ENCODE measurements at regions not wholly inside any gene's neighbourhood (a gene's known extent, or its start where the extent isn't known, plus 50 kb on each side); places are given as distances from the start of the nearest gene placed in this dataset.
"Not testable (repeated sequence)": the region's sequence is repeated elsewhere in the genome, so short reads cannot be mapped to it uniquely, and the experiment has no call there.

DNA sequence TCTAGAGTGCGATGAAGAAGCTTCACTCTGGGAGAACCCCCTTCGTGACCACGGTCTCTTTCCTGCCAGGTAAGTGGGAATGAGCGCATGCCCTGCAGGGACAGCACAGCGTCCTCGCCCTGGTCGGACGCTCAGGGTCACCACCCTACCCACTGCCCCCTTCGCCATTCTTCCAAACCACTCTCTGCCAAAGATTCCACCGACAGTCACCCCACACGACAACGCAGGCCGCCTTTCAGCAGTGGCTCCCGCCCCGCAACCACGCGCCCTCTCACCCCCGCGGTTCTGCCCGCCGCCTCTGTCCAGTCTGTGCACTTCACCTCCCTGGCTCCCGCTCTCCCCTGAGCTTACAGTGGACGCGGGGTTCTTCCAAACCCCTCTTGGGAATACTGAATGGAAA, 82.3 kb upstream of the FCGR1A start:
- DNase-seq (ENCODE audit: low read depth, low spot score), result not testable (repeated sequence)

DNA sequence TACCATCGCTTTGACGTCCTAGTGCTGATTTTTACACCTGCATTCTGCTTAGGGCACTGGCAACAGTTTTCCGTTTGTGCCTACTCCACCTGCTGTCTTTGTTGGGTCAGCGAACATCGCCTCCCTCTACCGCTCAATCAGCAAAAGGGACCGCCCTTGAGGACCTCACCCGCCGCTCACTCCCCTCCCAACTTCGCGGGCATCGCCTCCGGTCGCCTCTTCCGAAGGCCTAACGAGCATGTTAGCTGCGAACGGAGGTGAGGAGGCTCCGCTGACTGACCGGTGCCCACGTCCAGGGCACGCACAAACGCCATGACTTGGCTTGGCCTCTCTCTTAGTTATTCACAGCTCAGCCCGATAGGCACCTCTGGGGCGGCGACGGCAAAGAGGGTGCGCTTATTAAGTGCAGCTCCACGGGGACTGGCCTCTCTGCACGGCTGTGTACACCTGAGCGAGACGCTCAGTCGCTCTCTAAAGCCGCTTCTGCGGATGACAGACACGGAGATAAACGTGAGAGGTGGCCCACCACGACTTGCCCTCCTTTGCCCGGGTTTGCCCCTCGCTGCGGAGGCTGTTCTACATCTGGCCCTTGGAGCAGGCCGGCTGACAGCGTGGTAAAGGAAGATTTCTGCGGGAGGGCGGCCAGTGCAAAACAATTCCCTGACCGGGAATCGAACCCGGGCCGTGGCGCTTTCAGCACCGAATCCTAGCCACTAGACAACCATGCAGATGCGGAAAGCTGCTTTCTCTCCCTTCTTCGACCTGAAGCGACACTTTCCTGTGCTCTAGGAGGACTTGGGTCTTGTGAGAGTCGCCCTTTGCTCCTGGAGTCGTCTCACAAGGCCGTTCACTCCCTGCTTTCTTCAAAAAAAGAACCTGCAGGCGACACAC, 81.6 kb upstream of the FCGR1A start:
- not testable (repeated sequence) for DNase-seq (ENCODE audit: low read depth, low spot score)

DNA sequence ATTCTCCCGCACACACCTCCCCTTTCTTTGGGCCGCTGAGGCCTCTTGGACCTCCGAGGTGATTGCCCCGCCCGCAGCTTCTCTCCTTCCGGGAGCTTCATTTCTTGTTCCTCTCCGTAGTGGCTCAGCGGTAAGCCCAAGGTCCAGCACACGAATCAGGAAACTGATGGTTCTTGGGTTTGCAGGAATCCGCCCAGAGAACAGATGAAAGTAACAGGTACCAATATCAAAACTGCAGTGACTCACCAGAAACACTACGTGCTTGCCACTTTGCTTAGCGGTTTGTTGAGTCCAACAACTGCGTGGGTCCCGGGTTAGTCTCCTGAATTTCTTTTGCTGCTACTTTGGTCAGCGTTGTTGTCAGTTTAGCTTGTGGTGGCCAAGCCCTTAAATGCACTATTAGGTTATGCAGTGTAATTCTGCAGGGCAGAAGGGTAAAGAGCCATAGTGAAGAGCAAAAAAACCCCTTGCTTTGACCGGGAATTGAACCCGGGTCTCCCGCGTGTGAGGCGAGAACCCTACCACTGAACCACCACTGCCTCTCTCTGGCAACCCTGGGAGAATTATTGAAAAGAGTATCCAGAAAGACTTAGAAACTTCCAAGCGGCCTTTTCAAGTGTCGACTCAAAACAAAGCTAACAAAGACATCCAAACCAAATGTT, 74.2 kb upstream of the FCGR1A start:
- not testable (repeated sequence) for DNase-seq (ENCODE audit: low read depth, low spot score)

DNA sequence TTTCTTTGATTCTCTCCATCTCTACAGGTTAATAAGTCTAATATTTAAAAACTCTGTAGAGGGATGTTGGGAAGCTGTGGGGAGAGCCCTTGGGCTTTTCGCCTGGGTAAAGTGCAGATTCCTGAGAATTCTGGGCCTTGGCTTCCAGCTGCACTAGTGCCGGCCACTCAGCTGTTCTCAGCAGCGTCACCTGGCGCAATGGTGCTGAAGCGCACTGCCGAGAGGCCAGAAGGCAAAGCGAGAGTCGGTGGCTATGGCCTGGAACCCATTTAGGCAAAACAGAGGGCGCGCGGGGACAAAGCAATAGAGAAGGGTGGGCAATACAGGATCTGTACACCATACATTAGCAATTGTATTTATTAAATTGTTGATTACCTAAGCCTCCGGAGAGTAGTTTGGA, 70.8 kb upstream of the FCGR1A start:
- not testable (repeated sequence) for DNase-seq (ENCODE audit: low read depth, low spot score)

DNA sequence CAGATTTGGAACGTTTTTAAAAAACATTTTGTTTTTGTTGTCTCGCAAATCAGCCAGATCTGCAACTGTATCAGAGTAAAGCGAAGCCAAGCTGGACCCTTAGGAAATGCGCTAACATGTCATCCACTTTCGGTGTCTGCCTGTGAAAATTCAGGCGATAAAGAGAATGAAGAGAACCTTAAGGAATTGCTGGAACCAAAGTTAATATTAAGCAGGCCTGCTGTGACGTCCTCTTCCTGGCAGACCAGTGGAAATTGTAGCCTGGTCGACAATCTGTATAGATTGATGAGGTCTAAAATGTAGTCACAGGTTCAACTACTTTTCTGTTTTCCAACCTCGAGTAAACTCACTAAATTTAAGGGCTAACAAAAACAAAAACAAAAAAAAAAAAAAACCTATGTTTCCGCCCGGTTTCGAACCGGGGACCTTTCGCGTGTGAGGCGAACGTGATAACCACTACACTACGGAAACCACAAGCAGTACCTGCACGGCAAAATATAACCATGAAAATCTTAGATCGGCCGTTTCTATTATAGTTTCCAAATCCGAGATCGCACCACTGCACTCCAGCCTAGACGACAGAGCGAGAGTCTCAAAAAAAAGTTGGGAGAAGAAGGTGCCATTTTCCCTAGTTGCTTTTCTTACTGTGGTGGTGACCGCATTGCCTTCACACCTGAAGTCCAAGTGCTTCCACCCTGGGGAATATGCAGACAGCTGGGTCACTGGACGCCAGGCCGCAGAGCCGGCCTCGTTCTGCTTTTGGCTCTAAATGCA, 70.2 kb upstream of the FCGR1A start:
- DNase-seq (ENCODE audit: low read depth, low spot score), result not testable (repeated sequence)

DNA sequence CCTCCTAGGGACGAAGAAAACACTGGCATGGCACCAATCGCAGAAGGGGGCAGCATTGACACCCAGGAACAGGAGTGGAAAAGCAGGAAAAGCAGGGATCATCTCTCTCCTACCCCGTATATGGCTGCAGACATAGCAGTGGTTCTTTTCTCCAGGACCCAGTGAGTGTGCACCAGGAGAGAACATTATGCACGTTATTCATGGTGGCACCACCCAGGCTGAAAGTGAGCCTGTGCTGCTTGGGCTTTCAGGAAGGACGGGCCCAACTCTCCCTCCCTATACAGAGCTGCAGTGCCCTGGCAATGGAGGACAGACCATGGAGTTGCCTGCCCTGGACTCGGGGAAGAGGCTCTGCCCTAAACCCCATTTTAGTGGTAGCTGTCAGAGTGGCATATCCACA, 69.0 kb upstream of the FCGR1A start:
- not testable (repeated sequence) for DNase-seq (ENCODE audit: low read depth, low spot score)

DNA sequence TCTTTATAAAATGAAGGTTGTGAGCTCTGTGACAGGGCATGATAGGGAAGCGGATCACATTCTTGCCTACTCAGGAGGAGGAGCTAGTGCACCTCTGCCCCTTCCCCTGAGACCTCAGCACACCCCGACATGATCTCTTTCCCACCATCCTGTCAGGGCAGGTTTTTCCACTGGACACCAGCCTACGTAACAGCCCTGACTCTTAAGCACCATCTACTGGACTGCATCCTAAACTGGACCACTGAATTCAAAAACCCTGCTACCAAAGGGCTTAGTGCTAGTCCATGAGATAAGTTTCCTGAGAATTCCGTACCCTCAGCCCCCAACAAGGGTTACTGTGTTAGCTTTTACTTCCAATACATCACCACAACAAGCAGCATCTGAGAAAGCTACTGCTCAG, 68.5 kb upstream of the FCGR1A start:
- not testable (repeated sequence) for DNase-seq (ENCODE audit: low read depth, low spot score)

DNA sequence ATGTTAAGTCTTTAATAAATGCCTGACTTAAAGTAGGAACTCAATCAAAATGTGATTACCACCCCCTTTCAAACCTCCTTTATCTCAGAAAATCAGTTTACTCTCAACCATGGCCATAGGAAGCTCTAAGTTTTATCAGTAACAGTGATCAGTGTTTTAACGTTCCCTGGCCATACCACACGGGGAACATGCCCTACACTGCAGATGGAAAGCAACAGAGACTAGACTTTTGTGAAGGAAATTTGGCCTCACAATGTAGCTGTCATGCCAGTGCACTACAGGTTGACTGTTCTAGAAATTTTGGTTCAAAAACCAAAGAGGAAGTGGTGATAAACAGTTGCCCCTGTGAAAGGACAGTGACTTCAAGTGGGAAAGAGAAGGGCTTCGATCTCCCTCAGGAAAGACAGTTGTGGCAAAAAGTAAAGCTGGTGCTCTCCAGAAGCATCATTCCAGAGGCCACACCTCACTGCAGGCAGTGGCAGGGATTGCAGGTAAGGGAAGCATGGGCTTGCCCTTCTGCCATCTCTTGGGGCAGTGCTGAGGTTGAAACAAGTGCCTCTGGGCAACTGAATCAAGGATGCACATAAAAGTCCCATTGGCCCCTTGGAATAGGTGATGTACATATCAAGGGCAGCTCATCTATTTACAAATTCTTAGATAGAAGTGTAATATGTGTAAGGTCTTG, 57.7 kb upstream of the FCGR1A start:
- not testable (repeated sequence) for DNase-seq (ENCODE audit: low read depth, low spot score)

DNA sequence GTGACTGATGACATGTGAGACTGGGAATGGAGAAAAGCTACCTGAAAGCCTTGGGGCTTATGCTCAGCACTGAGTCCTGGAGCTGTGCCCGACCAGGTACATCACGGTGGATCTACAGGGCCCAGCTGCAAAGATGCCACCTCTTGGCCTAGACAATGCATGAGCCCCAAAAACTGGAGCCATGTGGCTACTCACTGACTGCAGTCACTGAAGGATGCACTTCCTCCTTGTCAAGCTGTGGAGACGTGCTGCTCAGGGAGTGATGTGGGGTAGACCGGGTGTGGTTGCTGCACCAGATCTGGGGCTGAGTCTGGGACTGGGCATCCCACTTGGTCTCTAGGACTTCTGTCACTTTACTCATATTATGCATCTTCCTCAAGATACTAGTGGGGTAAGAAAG, 55.8 kb upstream of the FCGR1A start:
- DNase-seq (ENCODE audit: low read depth, low spot score), result not testable (repeated sequence)

DNA sequence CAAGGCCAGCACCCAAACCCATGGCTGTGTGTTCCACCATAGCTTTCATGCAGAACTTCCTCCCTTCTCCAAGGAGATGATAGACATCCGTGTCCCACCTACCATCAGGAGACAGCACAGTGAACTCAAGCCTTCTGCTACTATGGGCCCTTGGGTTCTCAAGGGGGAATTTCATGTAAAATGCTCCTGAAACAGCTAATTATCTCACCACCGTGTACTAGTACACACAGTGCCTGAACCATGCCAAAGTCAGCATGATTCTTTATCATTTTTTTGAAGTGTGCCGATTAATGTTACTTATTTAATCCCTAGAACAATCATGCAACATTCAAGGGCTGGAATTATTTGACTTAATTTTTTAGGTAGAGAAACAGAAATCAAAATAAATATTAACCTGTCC, 53.9 kb upstream of the FCGR1A start:
- not testable (repeated sequence) for DNase-seq (ENCODE audit: low read depth, low spot score)

All from iPS DF 19.7 (cell line).